Calu3 (cell line): ENCODE measurements at regions not wholly inside any gene's neighbourhood (a gene's known extent, or its start where the extent isn't known, plus 50 kb on each side); places are given as distances from the start of the nearest gene placed in this dataset.
A peak's percentile ranks its signal among the peaks of the same experiment; 100 is the strongest.

ENCODE experiments used
- BruUV-seq: library from RNA; stranded (reverse); fragments of 400-500 nt; replicated peaks from 2 replicates; lab custom pipeline; 2021; lab: Mats Ljungman, UMichigan
- CTCF ChIA-PET: fragments of 300-600 bp; sonication (Branson Sonifier 250); formaldehyde crosslinking; loops from one replicate; lab custom pipeline; 2022; ENCODE audit warnings: antibody characterized with exemption; lab: Charles Lee
- DNase-seq: peaks from one replicate; pipeline ENCODE4 v3.0.0; 2022
- H3K27ac Mint-ChIP-seq: one replicate; pipeline ENCODE4 v1.8.0; 2022; ENCODE audit warnings: mixed read lengths; ENCODE audit not compliant: unreplicated experiment
- H3K27me3 Mint-ChIP-seq: one replicate; pipeline ENCODE4 v1.8.0; 2022; ENCODE audit warnings: mixed read lengths; ENCODE audit not compliant: unreplicated experiment
- H3K36me3 Mint-ChIP-seq: one replicate; pipeline ENCODE4 v1.8.0; 2022; ENCODE audit warnings: mild to moderate bottlenecking, moderate library complexity, mixed read lengths; ENCODE audit not compliant: insufficient read depth, unreplicated experiment
- H3K4me1 Mint-ChIP-seq: one replicate; pipeline ENCODE4 v1.8.0; 2022; ENCODE audit warnings: mild to moderate bottlenecking, low read depth, mixed read lengths; ENCODE audit not compliant: unreplicated experiment
- H3K4me3 Mint-ChIP-seq: one replicate; pipeline ENCODE4 v1.8.0; 2022; ENCODE audit warnings: mild to moderate bottlenecking, low read depth, moderate library complexity, mixed read lengths; ENCODE audit not compliant: unreplicated experiment
- H3K9me3 Mint-ChIP-seq: one replicate; pipeline ENCODE4 v1.8.0; 2022; ENCODE audit warnings: low read depth, mixed read lengths; ENCODE audit not compliant: unreplicated experiment
- intact Hi-C: fragments of 100-400 bp; cut with micrococcal nuclease; formaldehyde crosslinking; loops from one replicate; pipeline ENCODE4 v1.10.0; 2022; ENCODE audit not compliant: unreplicated experiment
- TF ChIP-seq, protein P1 (sequence below): fragments of 200-600 bp; IDR thresholded peaks from one replicate; pipeline ENCODE4 v1.8.0; 2022; ENCODE audit warnings: antibody characterized with exemption; ENCODE audit not compliant: unreplicated experiment

GRCh38 chr11:15810082-15810481 is 546.3 kb downstream of the SOX6 start:
- no peak for DNase-seq
- TF ChIP-seq, protein P1, sequence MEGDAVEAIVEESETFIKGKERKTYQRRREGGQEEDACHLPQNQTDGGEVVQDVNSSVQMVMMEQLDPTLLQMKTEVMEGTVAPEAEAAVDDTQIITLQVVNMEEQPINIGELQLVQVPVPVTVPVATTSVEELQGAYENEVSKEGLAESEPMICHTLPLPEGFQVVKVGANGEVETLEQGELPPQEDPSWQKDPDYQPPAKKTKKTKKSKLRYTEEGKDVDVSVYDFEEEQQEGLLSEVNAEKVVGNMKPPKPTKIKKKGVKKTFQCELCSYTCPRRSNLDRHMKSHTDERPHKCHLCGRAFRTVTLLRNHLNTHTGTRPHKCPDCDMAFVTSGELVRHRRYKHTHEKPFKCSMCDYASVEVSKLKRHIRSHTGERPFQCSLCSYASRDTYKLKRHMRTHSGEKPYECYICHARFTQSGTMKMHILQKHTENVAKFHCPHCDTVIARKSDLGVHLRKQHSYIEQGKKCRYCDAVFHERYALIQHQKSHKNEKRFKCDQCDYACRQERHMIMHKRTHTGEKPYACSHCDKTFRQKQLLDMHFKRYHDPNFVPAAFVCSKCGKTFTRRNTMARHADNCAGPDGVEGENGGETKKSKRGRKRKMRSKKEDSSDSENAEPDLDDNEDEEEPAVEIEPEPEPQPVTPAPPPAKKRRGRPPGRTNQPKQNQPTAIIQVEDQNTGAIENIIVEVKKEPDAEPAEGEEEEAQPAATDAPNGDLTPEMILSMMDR = no peak
- H3K27me3 Mint-ChIP-seq = no peaks in the 10 kb centered on the region
- H3K4me3 Mint-ChIP-seq = no peak overlapping the region
- H3K9me3 Mint-ChIP-seq = peaks cover 3% of the 10 kb centered on the region
- no peak overlapping the region for H3K27ac Mint-ChIP-seq
- intact Hi-C loops = loop anchor here (10.0 kb wide), 2 partner anchors 125 to 155 kb away; no protein-coding TSS in a partner anchor
- H3K4me1 Mint-ChIP-seq = no peaks in the 10 kb centered on the region
- CTCF ChIA-PET = no interaction called here
- H3K36me3 Mint-ChIP-seq = no peaks in the 10 kb centered on the region
- BruUV-seq = no TSS peak

- no peak for DNase-seq
- intact Hi-C loops = loop anchor here (10.0 kb wide), 2 partner anchors 126 to 156 kb away; no protein-coding TSS in a partner anchor
- Mint-ChIP-seq H3K27me3 (no peaks in the 10 kb centered on the region), H3K4me3 (no peak overlapping the region), H3K36me3 (no peaks in the 10 kb centered on the region), H3K4me1 (no peaks in the 10 kb centered on the region), H3K27ac (no peak overlapping the region), H3K9me3 (peaks cover 3% of the 10 kb centered on the region)
- no TSS peak for BruUV-seq
- TF ChIP-seq, protein P1 = no peak
- CTCF ChIA-PET = no interaction called here
Measured at GRCh38 chr11:15810525-15810924, 545.8 kb downstream of the SOX6 start.

DNA sequence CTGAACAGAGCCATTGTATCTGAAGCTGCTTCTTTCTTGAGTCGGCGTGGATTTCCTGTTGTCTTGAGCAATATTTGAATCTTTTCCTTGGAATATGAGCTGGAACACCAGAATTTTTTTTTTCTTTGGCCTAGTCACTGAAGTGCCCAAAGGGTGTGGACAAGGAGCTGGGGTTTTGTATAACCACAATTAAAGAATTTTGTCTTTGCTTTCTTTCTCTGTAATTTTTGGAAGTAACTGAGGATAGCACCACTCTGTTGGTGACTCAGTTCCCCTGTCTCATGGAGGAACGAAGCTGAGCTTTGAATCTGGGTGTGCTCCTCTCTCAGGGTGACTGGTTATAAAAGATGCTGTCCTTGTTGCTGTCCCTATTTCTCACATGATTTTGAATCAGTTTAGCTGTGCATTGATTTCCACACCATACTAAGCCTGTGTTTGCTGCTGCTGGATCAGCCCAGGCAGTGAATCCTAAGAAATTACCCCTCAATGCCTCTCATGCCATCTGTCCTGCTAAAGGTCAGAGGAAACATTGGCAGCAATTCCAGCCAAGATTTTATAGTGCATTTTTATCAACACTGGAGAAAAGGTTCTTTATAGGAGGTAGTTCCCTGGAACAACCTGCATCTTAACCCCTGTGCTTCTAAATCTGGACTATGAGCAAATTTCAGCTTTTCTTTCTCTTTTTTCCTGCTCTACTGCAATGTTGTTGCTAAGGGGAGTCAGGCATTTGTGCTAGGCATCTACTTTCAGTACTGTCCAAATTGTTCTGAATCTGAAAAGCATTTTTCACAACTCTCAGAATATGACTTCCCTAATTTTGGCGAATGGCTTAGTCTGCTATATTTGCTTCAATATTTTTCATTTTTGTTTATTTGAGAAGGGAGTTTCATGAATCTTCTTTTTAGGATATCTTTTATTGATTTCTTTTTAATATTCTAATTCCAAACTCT is 540.8 kb downstream of the SOX6 start:
- BruUV-seq = no TSS peak
- no peak overlapping the region for H3K4me3 Mint-ChIP-seq
- intact Hi-C loops = loop anchor here (10.0 kb wide), 2 partner anchors 131 to 161 kb away; no protein-coding TSS in a partner anchor
- H3K9me3 Mint-ChIP-seq = peaks cover 5% of the 10 kb centered on the region
- no peak for DNase-seq
- no peaks in the 10 kb centered on the region for H3K27me3 Mint-ChIP-seq
- CTCF ChIA-PET = interaction anchor here (0.6 to 1.0 kb wide), 2 partner anchors 12 to 162 kb away, joined by 3 read pairs; no protein-coding TSS in a partner anchor
- peak overlapping the region; percentile 62 for H3K27ac Mint-ChIP-seq
- TF ChIP-seq, protein P1 = no peak
- peaks cover 37% of the 10 kb centered on the region for H3K4me1 Mint-ChIP-seq
- H3K36me3 Mint-ChIP-seq = no peaks in the 10 kb centered on the region

- Mint-ChIP-seq H3K9me3 (peaks cover 5% of the 10 kb centered on the region), H3K27me3 (no peaks in the 10 kb centered on the region), H3K36me3 (no peaks in the 10 kb centered on the region), H3K4me3 (no peak overlapping the region), H3K27ac (peak overlapping the region; percentile 62), H3K4me1 (peaks cover 37% of the 10 kb centered on the region)
- intact Hi-C loops = loop anchor here (10.0 kb wide), 2 partner anchors 132 to 162 kb away; no protein-coding TSS in a partner anchor
- CTCF ChIA-PET = no interaction called here
- TF ChIP-seq, protein P1 = no peak
- DNase-seq = peak; percentile 22
- no TSS peak for BruUV-seq
Measured at GRCh38 chr11:15816260-15816871, 540.0 kb downstream of the SOX6 start.
